RPMI7951 (cell line): ENCODE measurements at regions not wholly inside any gene's neighbourhood (a gene's known extent, or its start where the extent isn't known, plus 50 kb on each side); places are given as distances from the start of the nearest gene placed in this dataset.

ENCODE experiments used
- DNase-seq: peaks from one replicate; pipeline ENCODE4 v3.0.0-alpha.2; 2012; ENCODE audit warnings: low read depth

- peak; percentile 24 for DNase-seq
Observed at GRCh38 chr11:130585545-130585944, 137.1 kb downstream of the ADAMTS15 start.

DNA sequence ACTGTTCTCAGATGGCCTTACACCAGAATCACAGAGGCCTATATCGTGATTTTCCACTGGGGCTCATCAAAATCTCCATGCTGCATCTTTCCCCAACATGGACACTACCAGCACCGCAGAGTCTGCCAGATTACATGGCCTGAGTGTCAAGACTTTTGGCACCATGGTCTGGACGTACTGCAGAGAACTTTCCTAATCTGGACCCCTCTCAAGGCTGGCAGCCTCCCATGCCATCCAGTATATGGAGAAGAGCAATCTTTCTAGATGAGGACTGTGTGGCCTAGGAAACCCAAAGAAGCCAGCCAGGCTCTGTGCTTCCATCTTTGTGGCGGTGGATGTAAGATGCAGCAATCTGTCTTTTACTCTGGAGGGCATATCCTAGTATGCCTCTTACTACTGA is 139.2 kb downstream of the ADAMTS15 start:
- no peak for DNase-seq

- DNase-seq: peak; percentile 27
Observed at GRCh38 chr11:130588471-130588870, 140.0 kb downstream of the ADAMTS15 start.

DNA sequence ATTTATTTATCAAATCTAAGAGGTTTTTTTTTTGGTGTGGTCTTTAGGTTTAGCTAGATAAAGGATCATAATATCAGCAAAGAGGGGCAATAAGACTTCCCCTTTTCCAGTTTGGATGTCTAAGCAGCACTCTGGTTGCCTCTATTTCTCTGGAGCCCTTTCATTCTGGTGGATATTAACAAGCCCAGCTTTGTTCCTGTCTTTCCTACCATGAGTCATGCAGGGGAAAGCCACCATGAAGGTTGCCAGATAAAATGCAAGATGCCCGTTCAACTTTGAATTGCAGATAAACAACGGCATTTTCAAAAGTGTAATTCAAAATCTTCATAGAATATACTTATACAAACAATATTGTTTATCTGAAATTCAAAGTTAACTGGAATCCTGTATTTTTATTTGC is 143.6 kb downstream of the ADAMTS15 start:
- peak; percentile 62 for DNase-seq

DNA sequence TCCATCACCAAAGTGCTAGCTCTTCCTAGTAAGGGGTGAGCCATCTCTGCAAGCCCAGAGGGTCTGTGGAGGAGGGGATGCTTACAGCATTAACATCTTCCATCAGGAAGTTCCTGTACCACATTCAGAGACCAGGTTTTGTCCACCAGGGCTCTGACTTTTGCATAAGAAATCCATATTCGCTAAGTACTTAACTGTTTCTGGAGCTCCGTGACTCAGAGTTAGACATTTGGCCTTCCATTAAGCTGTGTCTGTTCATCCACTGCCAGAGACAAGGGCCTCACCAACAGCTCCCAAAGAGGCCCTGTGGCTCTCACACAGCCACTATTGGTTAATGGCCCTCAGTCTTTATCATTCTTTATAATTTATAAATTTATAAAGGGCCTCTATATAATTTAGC is 144.6 kb downstream of the ADAMTS15 start:
- DNase-seq: no peak

DNA sequence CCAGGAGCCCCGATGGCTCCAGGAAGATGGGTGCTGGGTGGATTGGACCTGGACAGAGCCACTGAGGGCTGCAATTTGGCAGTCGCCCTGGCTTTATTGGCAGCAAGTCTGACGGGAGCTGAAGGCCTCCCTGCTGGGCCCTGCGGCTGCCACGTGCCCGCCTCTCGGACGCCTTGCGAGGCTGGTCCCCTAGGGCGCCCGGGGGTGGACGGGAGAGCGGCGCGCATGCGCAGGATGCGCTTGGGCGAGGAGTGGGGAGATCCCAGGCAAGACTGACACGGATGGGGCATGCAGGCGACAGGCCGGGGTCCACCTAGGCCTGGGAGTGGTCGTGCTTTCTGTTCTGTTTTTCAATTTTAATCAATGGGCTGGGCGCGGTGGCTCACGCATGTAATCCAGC is 150.0 kb downstream of the ADAMTS15 start:
- no peak for DNase-seq

DNA sequence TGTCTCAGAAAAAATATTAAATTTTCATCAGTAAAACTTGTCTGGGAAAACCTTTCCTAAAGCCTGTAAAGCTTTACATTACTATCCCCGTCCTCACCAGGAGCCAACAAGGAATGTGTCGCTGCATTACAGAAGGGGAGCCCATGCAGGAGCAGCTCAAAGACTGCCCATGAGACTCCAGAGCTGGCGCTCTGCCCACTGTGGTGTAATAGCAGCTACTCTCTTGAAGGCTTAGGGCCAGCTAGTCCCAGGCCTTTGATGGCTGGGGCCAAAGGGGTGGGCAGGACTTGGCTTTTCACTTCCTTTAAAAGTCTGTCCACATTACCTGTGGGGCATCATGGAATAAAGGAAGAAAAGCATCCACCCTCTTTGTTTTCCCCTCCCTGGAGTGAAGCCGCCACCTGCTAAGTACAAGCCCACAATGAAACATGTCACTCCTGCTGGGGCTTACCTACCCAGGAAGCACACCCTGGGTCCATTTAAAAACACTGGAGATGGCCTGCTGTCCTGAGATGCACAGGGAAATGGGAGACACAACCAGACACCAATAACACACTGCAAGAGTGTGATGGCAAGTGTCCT is 150.7 kb downstream of the ADAMTS15 start:
- DNase-seq: no peak

DNA sequence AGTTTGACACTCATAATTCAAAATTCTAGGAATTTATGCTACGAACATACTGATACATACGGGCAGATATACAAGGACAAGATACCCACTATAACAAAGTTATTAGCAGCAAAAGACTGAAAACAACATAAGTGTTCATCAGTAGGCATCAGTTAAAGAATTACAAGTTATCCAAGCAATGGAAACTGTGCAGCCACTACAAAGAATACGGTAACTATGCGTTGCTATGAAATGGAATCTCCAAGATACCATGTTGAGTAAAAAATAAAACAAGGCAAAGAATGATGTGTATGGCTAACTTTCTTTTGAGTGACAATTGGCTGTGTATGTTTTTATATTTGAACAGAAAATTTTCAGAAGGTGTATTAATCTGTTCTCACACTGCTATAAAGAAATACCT is 151.7 kb downstream of the ADAMTS15 start:
- DNase-seq: peak; percentile 23

- DNase-seq: no peak
Observed at GRCh38 chr11:130600616-130601015, 152.2 kb downstream of the ADAMTS15 start.

GRCh38 chr11:130601141-130601540 is 152.7 kb downstream of the ADAMTS15 start:
- DNase-seq: peak; percentile 65

DNA sequence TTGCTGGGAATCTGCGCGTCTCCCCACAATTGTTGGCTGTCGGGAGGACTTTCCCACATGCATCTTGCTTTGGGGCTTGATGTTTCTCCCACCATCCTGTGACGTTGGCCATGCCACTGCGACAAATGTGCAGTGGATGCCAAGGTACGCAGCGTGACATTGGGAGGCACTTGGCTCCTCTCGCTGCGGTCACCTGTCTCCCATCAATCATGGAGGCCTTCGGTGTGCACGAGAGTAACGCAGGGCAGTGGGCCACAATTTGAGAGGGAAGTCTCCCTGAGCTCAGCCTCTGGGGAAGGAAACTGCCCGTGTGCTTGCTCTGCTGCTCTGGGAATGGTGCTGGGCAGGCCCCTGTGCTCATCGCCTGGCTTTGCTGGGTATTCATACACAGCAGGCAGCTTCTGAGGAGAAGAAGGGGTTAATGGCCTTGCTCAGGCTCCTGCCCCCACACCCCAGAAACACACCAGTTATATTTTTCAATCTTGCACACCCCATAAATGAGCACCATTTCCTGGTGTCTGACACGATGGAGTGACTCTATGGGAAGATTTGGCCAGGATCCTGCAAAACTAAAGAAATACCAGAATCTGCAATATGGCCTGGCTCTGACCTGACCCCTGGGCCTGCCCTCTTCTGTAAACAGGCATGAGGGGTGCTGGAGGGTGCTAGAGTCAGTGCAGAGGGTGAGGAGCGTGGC is 153.5 kb downstream of the ADAMTS15 start:
- DNase-seq: no peak

DNA sequence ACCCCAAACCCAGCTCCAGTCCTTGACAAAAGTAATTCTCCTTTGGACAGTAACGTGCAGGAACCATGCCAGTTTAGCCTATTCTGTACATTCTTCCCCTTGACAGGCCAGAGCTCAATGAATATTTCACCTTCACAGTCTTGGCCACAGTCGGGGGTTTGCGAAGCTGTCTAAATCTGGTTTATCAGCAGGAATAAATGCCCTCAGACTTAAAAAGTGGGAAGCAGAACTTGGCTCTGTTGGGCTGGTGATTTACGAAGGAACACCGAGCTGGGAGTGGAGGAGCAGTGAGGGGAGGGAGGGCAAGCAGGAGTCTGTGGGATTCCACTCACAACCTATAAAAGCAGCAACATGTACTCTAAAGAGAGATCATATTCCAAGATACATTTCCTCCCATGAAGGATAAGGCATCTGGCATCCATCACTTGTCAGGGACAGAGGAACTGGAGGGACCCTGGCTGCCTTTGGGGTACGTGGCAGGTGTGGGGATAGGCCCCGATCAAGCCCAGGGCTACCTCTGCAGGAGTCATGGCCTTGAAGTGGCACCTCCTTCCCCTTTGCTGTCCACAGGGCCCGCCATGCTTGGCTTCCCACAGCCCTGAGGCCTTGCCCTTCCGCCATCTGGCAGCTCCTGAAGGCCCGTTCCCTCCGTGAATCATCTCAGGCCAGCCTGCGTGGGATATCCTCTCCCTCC is 154.3 kb downstream of the ADAMTS15 start:
- DNase-seq: peak; percentile 21

- DNase-seq: no peak
Observed at GRCh38 chr11:130603335-130603906, 155.0 kb downstream of the ADAMTS15 start.

DNA sequence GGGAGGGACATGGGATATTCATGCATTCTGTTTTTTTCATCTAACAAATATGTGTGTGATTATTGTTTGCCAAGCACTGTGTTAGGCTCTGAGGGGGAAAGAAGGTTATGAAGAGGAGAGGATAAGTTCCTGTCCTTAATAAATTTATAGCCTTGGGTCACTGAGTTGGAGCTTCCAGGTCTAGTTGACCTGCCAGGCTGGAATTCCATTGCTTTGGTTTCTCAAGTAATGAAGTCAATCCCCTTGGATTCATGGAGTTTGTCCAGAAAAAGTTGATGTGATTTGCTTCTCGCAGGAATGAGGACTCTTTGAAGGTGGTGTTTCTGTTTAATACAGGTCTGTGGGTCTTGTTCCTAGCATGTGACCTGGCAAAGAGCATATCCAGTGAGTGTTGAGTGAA is 156.2 kb downstream of the ADAMTS15 start:
- DNase-seq: no peak

DNA sequence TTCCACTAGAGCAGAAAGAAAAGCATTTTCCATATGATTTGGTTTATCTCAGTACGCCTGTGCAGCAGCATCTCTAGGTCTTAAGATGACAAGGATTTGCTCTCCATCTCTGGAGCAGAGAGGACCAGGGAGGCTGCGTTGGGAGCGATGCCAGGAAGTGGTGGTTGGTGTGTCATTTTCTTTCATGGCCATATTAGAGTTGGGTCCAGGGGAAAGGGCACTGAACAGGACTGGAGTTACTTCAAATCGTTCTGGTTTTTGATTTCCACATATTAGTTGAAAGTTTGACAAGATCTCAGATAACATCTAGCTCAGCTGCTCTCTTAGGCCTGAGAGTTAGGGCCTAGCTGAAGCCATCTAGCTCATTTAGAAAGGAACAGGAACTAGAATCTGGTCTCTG is 157.7 kb downstream of the ADAMTS15 start:
- DNase-seq: peak; percentile 89

GRCh38 chr11:130606781-130607511 is 158.5 kb downstream of the ADAMTS15 start:
- DNase-seq: peak; percentile 88

- DNase-seq: no peak
Observed at GRCh38 chr11:130608287-130608686, 159.8 kb downstream of the ADAMTS15 start.

- DNase-seq: no peak
Observed at GRCh38 chr11:130609121-130610035, 160.9 kb downstream of the ADAMTS15 start.

- DNase-seq: peak; percentile 95
Observed at GRCh38 chr11:130611791-130612251, 163.4 kb downstream of the ADAMTS15 start.

GRCh38 chr11:130612291-130612851 is 163.9 kb downstream of the ADAMTS15 start:
- DNase-seq: peak; percentile 94

- no peak for DNase-seq
Observed at GRCh38 chr11:130613396-130613795, 165.0 kb downstream of the ADAMTS15 start.
